PC-9 (cell line): ENCODE measurements at regions not wholly inside any gene's neighbourhood (a gene's known extent, or its start where the extent isn't known, plus 50 kb on each side); places are given as distances from the start of the nearest gene placed in this dataset.

Experiments
- BruUV-seq: library from RNA; stranded (reverse); fragments of 400-500 nt; replicated peaks from 2 replicates; lab custom pipeline; 2021; lab: Mats Ljungman, UMichigan
- CTCF ChIA-PET: fragments of 300-600 bp; sonication (Branson Sonifier 250); formaldehyde crosslinking; loops from one replicate; lab custom pipeline; 2022; ENCODE audit warnings: antibody characterized with exemption; lab: Charles Lee
- POLR2A ChIA-PET: fragments of 300-600 bp; sonication (Branson Sonifier 250); formaldehyde crosslinking; loops from one replicate; lab custom pipeline; 2022; ENCODE audit warnings: antibody characterized with exemption; ENCODE audit not compliant: unreplicated experiment; lab: Charles Lee
- DNase-seq, 2 experiments: peaks; one replicate each; pipeline versions ENCODE4 v3.0.0 to v3.0.0-alpha.2; 2015 to 2022; ENCODE audit warnings: mixed read lengths in 1 of 2
- H2AFZ ChIP-seq: fragments of 200-600 bp; sonication (generic); 2 replicates; pipeline ENCODE4 v1.8.1; 2017; ENCODE audit warnings: antibody characterized with exemption
- H3F3A ChIP-seq: fragments of 200-600 bp; sonication (generic); 2 replicates; pipeline ENCODE4 v1.8.1; 2017; ENCODE audit warnings: antibody characterized with exemption, mild to moderate bottlenecking, low read depth; ENCODE audit not compliant: insufficient read depth
- H3K27ac ChIP-seq: fragments of 200-600 bp; sonication (generic); 2 replicates; pipeline ENCODE4 v1.6.1; 2016; ENCODE audit warnings: mixed run types
- H3K27me3 ChIP-seq: fragments of 200-600 bp; sonication (generic); 2 replicates; pipeline ENCODE4 v1.6.1; 2016; ENCODE audit warnings: low read depth, mixed run types; ENCODE audit not compliant: insufficient read depth
- H3K36me3 ChIP-seq: fragments of 200-600 bp; sonication (generic); 2 replicates; pipeline ENCODE4 v1.6.1; 2016; ENCODE audit warnings: low read depth, mixed run types
- H3K4me1 ChIP-seq: fragments of 200-600 bp; sonication (generic); replicated peaks from 2 replicates; pipeline ENCODE4 v1.6.1; 2016; ENCODE audit warnings: mixed run types; ENCODE audit not compliant: insufficient read depth
- H3K4me2 ChIP-seq: fragments of 200-600 bp; sonication (generic); 2 replicates; pipeline ENCODE4 v1.6.1; 2017; ENCODE audit warnings: mixed run types
- H3K4me3 ChIP-seq: fragments of 200-600 bp; sonication (generic); 2 replicates; pipeline ENCODE4 v1.6.1; 2016; ENCODE audit warnings: mixed run types
- H3K79me2 ChIP-seq: fragments of 200-600 bp; sonication (generic); 2 replicates; pipeline ENCODE4 v1.6.1; 2017; ENCODE audit warnings: low read depth, mixed run types
- H3K9me2 ChIP-seq: fragments of 200-600 bp; sonication (generic); 2 replicates; pipeline ENCODE4 v1.8.1; 2017; ENCODE audit warnings: mild to moderate bottlenecking; ENCODE audit not compliant: insufficient read depth
- H3K9me3 ChIP-seq: fragments of 200-600 bp; sonication (generic); 2 replicates; pipeline ENCODE4 v1.8.1; 2016; ENCODE audit warnings: low read depth; ENCODE audit not compliant: insufficient read depth
- H4K20me1 ChIP-seq: fragments of 200-600 bp; sonication (generic); 2 replicates; pipeline ENCODE4 v1.8.1; 2017; ENCODE audit not compliant: insufficient read depth
- EZH2 ChIP-seq: fragments of 200-600 bp; sonication (generic); IDR thresholded peaks from 2 replicates; pipeline ENCODE4 v1.8.0; 2017; ENCODE audit warnings: antibody characterized with exemption, low read depth
- intact Hi-C: fragments of 100-400 bp; cut with micrococcal nuclease; formaldehyde crosslinking; loops from one replicate; pipeline ENCODE4 v1.10.0; 2022; ENCODE audit not compliant: unreplicated experiment
- TF ChIP-seq, protein P1 (sequence below): fragments of 200-600 bp; sonication (generic); conservative IDR thresholded peaks from 2 replicates; pipeline ENCODE4 v1.6.1; 2017; ENCODE audit warnings: mixed run types, antibody characterized with exemption, mild to moderate bottlenecking, moderate library complexity

- Histone ChIP-seq H3K79me2 (no peaks in the 10 kb centered on the region), H4K20me1 (no peaks in the 10 kb centered on the region), H2AFZ (no peak overlapping the region), H3K36me3 (no peaks in the 10 kb centered on the region), H3K27ac (no peak overlapping the region), H3K4me1 (no peaks in the 10 kb centered on the region), H3K9me3 (peaks cover 7% of the 10 kb centered on the region; the same call in 1 of the 2 replicates), H3F3A (no peaks in the 10 kb centered on the region), H3K4me2 (no peak overlapping the region), H3K27me3 (no peaks in the 10 kb centered on the region), H3K9me2 (no peaks in the 10 kb centered on the region), H3K4me3 (no peak overlapping the region)
- DNase-seq: no peak
- ChIA-PET POLR2A (no interaction called here), CTCF (no interaction called here)
- TF ChIP-seq, protein P1, sequence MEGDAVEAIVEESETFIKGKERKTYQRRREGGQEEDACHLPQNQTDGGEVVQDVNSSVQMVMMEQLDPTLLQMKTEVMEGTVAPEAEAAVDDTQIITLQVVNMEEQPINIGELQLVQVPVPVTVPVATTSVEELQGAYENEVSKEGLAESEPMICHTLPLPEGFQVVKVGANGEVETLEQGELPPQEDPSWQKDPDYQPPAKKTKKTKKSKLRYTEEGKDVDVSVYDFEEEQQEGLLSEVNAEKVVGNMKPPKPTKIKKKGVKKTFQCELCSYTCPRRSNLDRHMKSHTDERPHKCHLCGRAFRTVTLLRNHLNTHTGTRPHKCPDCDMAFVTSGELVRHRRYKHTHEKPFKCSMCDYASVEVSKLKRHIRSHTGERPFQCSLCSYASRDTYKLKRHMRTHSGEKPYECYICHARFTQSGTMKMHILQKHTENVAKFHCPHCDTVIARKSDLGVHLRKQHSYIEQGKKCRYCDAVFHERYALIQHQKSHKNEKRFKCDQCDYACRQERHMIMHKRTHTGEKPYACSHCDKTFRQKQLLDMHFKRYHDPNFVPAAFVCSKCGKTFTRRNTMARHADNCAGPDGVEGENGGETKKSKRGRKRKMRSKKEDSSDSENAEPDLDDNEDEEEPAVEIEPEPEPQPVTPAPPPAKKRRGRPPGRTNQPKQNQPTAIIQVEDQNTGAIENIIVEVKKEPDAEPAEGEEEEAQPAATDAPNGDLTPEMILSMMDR: 0 out of 2 replicates have a peak, but pooled peaks have one; percentile 28
- TF ChIP-seq EZH2: no peak
- intact Hi-C loops: no loop called here
- BruUV-seq: no TSS peak
Measured at GRCh38 chr12:30515351-30515750, 180.3 kb downstream of the IPO8 start.

GRCh38 chr12:30514666-30515065 lies 181.0 kb downstream of the IPO8 start:
- no peaks in the 10 kb centered on the region for H3K27me3 ChIP-seq
- H3K4me2 ChIP-seq: no peak overlapping the region
- no peaks in the 10 kb centered on the region for H3K79me2 ChIP-seq
- no peaks in the 10 kb centered on the region for H3K4me1 ChIP-seq
- H3F3A ChIP-seq: no peaks in the 10 kb centered on the region
- H3K27ac ChIP-seq: no peak overlapping the region
- no peak for DNase-seq
- H3K9me3 ChIP-seq: peaks cover 7% of the 10 kb centered on the region; the same call in 1 of the 2 replicates
- H3K9me2 ChIP-seq: no peaks in the 10 kb centered on the region
- intact Hi-C loops: no loop called here
- H4K20me1 ChIP-seq: no peaks in the 10 kb centered on the region
- H3K36me3 ChIP-seq: no peaks in the 10 kb centered on the region
- CTCF ChIA-PET: no interaction called here
- TF ChIP-seq EZH2: no peak
- TF ChIP-seq, protein P1: no peak
- no peak overlapping the region for H3K4me3 ChIP-seq
- BruUV-seq: no TSS peak
- POLR2A ChIA-PET: no interaction called here
- H2AFZ ChIP-seq: no peak overlapping the region

GRCh38 chr12:30508205-30508967 lies 187.3 kb downstream of the IPO8 start:
- no peak overlapping the region for H3K4me3 ChIP-seq
- BruUV-seq: no TSS peak
- TF ChIP-seq EZH2: no peak
- TF ChIP-seq, protein P1: no peak
- no peaks in the 10 kb centered on the region for H3K9me2 ChIP-seq
- peaks cover 7% of the 10 kb centered on the region; the same call in 1 of the 2 replicates for H3K9me3 ChIP-seq
- no peaks in the 10 kb centered on the region for H3K4me1 ChIP-seq
- H3K27ac ChIP-seq: no peak overlapping the region
- intact Hi-C loops: no loop called here
- ChIA-PET POLR2A (no interaction called here), CTCF (no interaction called here)
- H3K79me2 ChIP-seq: no peaks in the 10 kb centered on the region
- H4K20me1 ChIP-seq: no peaks in the 10 kb centered on the region
- no peak overlapping the region for H3K4me2 ChIP-seq
- H3F3A ChIP-seq: no peaks in the 10 kb centered on the region
- no peaks in the 10 kb centered on the region for H3K27me3 ChIP-seq
- no peak overlapping the region for H2AFZ ChIP-seq
- DNase-seq: no peak
- no peaks in the 10 kb centered on the region for H3K36me3 ChIP-seq
